GM18498 (cell line): ENCODE measurements at regions not wholly inside any gene's neighbourhood (a gene's known extent, or its start where the extent isn't known, plus 50 kb on each side); places are given as distances from the start of the nearest gene placed in this dataset.

Experiments used
- ATAC-seq: cut with Tn5 transposase; IDR thresholded peaks from one replicate; pipeline ENCODE4 v1.9.1; 2021; ENCODE audit warnings: mild to moderate bottlenecking, moderate library complexity; ENCODE audit not compliant: unreplicated experiment

DNA sequence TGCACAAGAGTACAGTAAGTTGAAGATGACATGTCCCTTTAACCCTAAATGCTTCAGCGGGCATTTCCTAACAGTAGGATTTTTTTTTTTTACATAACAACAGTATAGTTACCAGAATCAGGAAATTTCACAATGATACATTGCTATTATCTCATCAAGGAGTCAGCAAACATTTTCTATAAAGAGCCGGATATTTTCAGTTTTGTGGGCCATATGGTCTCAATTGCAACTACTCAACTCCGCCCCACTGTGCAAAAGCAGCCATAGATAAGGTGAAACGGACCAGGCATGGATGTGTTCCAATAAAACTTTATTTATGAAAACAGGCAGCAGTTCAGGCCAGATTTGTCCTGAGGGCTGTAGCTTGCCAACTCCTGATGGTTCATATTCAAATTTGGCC, 130.6 kb downstream of the SMAD6 start:
- ATAC-seq = no peak

DNA sequence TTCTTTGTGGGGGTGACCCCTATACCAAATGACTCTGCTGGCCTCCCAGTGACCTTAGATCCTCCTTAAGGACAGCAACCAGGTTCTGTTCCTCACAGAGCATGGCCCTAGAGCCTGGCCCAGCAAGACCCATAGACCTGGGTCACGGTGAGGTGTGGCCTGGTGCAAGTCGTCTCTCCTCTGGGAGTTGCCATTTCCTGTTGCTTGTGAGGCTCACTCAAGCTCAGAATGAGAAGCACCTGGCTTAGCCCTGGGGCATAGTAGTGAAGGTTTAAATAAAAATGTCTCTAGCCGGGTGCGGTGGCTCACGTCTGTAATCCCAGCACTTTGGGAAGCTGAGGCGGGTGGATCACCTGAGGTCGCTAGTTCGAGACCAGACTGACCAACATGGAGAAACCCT, 131.3 kb downstream of the SMAD6 start:
- ATAC-seq = no peak

DNA sequence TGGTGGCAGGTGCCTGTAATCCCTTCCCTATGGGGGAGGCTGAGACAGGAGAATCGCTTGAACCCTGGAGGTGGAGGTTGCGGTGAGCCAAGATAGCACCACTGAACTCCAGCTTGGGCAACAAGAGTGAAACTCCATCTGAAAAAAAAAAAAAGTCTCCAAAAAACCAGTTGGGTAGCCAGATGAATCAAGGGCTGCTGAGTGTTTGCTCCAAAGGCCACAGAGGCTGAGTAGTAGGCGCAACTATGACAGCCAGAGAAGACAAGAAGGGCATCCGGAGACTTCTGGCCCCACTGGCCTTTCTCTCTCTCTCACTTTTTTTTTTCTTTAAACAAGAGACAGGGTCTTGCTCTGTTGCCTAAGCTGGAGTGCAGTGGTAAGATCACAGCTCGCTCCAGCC, 131.8 kb downstream of the SMAD6 start:
- ATAC-seq = no peak

DNA sequence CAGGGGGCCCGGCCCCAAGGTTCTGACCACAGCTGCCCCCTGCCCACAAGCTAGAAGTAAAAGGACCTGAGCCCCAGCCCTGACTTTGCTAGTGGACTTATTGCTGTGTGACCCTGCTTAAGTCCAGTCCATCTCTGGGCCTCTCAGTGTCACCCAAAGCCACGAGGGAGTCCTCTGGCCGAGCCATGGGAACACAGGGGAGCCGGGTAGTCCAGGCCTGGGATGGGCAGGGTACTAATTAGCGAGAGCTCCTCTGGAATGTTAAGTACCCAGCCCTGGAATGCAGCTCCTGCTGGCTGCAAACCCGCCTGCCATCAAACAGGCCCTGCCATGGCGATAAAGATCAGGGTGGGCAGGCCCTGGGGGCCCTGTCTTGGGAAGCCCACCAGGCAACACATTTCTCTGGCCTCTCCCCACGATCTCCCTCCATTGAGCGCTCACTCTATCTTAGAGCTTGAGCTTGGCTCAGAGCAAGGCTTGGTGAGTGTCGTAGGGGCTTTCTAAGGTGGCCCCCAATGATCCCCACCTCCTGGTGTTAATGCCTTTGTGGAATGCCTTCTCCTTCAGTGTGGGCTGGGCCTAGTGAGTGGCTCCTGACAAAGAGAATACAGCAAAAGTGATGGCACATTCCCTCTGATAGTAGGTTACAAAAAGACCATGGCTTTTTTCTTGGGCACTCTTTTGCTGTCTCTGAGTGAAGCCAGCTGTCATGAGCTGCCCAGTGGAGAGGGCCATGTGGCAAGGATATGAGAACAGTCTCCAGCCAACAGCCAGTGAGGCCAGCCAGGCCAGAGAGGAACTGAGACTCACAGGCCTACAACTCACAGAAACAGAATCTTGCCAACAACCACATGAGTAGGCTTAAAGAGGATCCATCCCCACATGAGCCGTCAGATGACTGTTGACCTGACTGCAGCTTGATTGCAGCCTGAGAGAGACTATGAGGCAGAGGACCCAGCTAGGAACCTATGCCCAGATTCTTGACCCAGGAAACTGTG, 133.1 kb downstream of the SMAD6 start:
- ATAC-seq = no peak

DNA sequence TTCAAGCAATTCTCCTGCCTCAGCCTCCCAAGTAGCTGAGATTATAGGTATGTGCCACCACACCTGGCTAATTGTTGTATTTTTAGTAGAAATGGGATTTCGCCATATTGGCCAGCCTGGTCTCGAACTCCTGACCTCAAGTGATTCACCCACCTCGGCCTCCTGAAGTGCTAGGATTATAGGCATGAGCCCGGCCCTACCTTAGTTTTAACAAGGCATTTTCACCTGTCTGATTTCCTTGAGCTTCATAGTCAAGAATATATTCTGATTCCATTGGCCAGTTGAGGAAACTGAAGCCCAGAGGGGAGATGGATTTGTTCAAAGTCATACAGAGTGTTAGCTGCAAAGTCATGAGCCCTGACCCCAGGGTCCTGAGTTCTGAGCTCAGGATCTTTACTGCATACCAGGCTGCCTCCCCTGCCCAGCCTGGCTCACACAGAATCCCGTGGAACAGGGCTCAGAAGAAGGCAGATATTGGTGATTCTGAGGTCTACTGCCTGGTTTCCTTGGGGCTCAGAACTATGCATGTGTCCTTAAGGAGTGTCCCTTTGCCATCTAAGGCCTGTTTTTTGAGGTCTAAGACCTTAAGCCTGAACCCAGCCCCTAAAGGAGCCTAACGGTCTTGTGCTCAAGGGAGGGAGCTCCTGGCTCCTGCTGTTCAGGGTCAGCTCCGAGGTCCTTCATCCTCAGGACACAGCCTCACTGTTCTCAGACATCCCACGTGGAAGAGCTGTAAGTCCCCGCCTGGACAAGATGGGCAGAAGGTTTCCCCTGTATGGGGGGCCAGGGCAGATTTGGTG, 134.4 kb downstream of the SMAD6 start:
- no peak for ATAC-seq

DNA sequence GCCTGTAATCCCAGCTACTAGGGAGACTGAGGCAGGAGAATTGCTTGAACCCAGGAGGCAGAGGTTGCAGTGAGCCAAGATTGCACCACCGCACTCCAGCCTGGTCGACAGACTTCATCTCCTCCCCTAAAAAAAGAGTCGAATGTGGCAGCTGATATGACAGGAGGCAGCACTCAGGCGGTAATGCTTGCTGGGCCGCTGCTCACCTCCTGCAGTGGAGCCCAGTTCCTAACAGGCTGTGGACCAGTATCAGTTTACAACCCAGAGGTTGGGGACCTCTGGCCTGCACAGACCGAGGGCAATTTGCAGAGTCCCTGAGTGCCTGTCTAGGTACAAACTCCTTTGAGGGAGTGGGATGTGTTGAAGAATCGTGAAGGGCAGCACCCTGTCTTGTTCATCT, 136.2 kb downstream of the SMAD6 start:
- ATAC-seq = no peak

DNA sequence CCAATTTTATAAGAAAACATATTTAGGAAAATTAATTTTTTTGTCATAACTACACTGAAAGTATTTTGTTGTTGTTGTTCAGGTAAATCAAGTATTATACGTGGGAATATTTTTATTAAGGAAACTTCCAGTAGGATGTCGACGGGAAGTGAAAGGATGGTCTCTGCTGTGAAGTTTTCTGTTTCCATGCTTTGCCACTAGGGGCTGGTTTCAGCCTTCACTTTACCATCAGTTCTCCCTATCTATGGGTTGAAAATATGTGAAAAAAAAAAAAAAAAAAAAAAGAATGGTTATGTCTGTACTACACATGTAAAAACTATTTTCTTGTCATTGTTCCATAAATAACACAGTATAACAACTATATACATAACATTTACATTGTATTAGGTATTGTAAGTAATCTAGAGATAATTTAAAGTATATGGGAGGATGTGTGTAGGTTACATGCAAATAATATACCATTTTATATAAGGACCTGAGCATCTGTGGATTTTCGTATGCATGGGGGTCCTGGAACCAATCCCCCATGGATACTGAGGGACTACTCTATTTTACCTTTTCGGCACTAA, 136.7 kb downstream of the SMAD6 start:
- ATAC-seq = no peak

DNA sequence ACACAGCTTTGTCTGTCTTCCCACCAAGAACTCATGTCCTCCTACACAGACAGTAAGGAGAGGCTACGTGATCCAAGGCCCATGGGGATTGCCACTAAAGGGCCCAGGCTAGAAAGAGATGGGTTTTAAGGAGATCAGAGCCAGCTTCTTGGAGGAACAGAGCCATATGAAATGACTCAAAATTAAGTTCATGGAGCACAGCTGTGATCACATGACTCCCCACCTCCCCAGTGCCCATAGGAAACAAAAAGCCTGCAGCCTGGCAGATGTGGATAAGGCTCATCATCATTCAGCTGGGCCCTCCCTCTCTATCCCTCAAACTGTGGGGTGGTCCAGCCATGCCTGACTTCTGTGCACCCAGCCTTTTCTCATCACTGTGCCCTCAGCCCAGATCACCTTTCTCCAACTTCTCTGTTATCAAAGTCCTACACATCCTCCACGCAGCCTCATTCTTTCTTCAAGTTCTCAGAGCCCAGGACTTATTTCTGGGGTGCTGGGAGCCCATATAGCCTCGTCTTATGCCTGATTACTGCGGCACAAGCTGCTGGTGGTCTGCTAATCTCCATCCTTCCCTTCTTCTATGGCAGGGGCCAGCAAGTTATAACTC, 137.6 kb downstream of the SMAD6 start:
- no peak for ATAC-seq

DNA sequence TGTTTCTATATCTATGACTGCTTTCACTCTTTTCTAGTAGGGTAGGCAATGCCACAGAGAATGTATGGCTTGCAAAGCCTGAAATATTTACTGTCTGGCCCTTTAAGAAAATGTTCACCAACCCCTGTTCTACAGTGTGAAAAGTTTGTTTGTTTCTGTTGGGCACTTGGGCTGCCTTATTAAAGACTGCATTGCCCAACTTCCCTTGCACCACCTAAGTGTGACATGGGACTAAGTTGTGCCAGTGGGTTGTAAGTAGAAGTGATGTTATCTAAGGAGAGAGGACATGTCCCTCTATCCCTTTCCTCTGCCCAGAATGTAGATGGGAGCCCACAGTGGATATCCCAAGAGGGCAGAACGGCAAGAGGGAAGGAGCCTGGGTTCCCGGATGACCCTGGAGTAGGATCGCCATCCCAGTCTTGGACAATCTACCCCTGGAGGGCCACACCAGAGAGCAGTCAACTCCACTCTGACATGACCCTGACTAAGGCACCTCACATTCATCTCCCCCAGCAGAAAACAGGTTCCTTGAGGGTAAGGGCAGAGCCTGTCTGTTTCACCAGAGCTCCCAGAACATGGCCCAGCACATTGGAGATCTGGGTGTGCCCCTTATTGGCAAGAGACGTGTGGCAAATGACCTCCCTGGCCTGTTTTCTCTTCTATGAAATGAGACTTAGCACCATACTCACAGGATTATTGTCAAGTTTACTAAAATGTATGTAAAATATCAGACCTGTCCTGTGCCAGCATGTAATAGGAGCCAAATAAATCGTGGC, 138.8 kb downstream of the SMAD6 start:
- ATAC-seq = no peak

DNA sequence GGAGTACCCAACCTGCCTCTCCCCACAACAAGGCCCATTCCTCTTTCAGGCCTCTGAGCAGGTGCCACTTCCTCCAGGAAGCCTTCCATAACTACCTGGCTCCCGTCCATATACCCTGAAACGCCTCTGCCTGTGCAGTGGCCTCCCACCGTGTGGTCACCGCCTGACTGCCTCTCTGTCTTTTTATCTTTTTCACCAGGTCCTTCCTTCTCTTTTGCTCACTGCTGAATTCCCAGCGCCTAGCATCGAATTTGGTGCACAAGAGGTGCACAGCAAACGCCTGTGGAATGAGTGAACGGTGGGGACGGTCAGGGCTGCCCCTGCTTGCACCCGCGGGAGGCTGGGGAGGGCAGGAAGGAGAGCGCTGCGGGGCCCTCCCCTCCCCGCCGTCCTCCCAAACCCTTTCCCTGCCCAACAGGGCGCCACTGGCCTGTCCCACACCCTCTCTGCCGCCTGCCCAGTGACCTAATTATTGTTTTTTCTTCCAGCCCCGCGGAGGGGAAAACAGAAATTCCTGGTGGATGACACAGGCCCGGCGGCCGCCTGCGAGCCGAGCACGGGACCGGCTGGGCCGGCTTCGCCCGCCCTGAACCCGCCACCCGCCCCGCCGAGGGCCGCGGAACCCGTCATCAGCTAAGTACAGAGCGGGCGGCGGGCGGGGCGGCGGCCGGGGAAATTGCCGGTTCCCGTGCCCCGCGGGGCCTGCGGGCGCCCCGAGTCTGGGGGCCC, 140.1 kb downstream of the SMAD6 start:
- ATAC-seq = no peak

DNA sequence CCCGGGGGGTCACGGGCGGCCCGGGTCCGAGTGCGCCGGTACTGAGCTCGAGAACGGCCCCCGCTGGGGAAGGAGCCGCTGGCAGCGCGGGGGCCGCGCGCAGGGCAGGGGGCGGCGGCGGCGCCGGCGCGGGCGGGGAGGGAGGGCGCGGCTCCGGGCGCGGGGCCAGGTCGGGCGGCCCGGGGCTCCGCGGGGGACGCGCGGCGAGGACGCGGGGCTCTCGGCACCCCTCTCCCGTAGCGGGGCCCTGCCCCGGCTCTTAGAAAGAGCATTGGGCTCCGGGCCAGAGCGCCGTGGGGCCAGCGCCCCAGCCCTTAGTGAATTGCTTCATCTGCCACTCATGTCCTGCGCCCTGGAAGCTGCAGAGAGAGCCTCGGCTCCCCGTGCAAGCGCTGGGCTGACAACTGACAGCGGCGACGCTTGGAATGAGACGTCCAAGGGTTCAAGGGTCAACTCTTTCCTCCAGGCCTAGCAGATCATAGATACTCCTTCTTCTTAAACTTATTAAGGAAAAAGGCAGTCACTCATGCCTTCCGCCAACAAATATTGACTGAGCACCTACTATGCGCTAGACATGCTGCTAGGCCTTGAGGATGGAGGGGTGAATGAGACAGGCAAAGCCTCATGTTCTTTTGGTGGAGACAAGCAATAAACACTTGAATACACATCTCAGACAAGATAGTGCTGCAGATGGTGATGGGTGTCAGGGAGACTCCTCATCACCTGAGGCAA, 140.8 kb downstream of the SMAD6 start:
- no peak for ATAC-seq

DNA sequence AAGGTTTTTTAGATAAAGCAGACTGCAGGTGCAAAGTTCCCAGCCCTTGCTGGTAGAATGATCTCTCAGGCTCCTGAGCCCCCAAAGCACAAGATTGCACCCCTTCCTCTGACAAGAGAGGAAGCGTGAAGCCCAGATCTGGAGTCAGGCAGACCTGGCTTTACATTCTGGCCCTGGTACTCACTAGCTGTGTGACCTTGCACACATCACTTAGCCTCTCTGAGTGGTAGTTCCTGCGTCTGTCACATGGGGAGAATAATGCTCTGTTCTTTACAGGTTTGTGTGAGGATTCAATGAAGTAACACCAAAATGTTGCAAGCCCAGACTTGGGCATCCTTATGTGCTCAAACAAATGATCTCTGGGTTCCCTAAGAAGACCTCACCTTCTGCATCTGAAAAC, 141.5 kb downstream of the SMAD6 start:
- no peak for ATAC-seq

DNA sequence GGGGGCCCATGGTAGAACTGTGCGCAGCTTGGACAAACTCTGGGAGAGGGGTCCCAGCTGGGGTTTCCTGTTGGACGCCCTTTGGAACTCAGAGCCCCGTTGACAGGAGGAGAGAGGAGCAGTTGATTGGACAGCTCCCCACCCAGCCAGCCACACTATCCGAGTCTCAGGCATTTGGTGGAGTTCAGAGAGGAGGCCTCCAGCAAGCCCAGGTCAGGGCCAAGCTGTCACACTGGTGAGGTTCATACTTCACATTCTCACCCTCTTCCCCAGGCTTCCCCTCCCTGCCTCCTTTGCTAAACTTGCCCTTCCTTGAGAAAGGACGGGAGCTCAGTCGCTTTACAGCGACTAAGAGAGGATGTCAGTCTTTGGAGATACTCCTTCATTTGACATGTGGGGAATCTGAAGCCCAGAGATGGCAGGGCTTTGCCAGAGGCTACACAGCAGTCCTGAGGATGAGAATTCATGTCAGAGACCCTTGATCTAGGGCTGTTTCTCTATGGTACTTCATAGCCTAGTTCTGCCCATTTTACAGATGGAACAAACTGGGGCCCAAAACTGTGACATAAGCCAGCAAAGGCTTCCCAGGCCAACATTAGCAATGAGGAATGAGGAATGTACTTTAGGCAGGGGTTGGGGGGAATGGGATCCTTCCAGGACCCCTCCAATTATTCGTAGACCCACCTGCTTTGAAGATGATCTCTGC, 142.2 kb downstream of the SMAD6 start:
- no peak for ATAC-seq

DNA sequence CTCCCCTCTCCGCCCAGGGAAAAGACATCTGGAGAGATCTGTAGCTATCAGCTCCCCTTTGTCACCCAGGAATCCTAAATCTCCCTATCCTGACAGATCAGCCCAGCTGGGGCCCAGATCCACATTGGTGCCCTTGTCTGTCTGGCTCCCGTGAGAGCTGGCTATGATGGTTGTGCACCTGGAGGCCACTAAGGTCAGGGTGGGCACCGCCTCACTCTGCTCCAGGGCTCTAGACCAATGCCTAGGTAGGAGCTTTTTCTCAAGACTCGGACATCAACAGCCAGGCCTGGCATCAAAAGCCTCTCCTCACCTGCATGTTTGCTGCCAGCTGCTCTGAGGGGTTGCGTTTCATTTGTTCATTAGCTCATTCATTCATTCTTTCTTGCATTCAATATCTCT, 142.7 kb downstream of the SMAD6 start:
- no peak for ATAC-seq

DNA sequence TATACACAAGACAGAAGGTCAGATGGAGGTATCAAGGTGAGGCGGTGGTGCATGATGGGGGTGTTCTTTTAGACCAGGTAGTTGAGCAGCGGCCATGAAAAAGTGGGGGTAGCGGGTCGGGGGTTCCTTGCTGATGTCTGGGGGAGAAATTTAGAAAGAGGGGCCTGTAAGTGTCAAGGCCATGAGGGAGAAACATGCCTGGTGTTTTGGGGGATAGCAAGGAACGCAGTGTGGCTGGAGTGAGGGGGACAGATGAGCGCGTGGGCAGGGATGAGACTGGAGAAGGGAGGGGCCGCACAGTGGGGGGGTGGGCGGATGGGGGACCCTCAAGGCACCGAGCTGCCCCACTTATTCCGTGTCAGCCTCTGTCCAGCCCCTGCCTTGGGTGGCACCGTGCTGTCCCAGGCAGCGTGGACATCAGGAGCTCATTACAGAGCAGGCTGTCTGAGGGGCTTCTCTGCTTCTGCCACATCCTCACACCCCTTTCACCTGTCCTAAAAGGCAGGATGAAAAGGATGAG, 143.3 kb downstream of the SMAD6 start:
- ATAC-seq = no peak

DNA sequence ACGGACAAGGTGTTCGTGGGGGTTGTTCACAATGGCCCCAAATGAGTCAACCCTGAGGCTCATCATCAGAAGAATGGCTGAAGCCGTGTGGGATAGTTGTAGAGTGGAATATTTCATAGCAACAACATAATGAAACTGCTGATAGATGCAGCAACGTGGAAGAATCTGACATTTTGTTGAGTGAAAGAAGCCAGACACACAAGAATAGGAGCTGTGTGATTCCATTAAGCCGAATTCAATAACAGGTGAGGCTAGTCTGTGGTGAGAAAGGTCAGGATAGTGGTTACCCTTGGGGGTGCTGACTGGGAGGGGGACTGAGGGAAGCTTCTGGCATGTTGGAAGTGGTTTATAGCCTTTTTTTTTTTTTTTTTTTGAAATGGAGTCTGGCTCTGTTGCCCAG, 144.0 kb downstream of the SMAD6 start:
- no peak for ATAC-seq

DNA sequence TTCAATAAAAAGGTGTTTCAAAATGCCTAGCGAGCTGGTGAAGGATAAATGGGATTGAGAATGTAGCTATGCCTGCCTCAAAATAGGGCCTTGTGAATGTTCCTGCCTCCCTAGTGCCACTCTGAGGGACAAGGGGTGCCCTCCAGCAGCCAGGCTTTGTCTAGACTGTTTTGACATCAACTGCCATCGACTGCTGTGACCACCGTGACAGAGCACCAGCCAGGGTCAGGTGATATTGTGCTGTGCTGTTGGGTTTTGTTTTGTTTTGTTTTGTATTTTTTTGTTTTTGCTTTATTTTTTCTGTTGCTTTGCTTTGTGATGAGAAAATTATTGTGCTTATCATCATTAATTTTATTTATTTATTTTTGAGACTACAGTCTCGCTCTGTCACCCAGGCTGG, 144.8 kb downstream of the SMAD6 start:
- no peak for ATAC-seq

DNA sequence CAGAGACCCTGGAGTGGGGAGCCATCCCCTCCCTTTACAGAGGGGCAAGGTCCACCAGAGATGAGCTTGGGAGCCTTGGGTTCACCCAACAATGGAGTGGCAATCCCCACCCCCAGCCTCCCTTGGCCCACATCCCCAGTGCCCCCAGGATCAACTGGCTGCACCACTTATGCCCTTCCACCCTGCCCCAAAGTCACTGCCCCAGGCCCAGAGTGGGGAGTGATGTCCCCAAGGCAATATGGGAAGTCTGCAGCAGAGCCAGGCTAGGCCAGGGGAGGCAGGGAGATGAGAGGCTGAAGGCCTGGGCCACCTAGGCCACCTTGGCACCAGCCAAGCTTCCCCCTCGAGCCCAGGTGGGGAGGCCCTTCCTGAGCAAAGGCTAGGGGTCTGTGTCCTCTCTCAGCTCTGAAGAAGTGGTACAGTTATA, 145.5 kb downstream of the SMAD6 start:
- no peak for ATAC-seq
